Nephron progenitor cell (in vitro differentiated cells): ENCODE measurements at regions not wholly inside any gene's neighbourhood (a gene's known extent, or its start where the extent isn't known, plus 50 kb on each side); places are given as distances from the start of the nearest gene placed in this dataset.
A peak's percentile ranks its signal among the peaks of the same experiment; 100 is the strongest.

Experiments used
- DNase-seq: peaks from one replicate; pipeline ENCODE4 v3.0.0; 2021
- H3K27ac Mint-ChIP-seq: 2 replicates; pipeline ENCODE4 v1.8.0; 2021; ENCODE audit warnings: mild to moderate bottlenecking, moderate library complexity, mixed read lengths
- H3K27me3 Mint-ChIP-seq: 2 replicates; pipeline ENCODE4 v1.8.0; 2021; ENCODE audit warnings: mild to moderate bottlenecking, low read depth, mixed read lengths; ENCODE audit not compliant: poor library complexity
- H3K36me3 Mint-ChIP-seq: 2 replicates; pipeline ENCODE4 v1.8.0; 2021; ENCODE audit warnings: low read depth, mixed read lengths
- H3K4me1 Mint-ChIP-seq: 2 replicates; pipeline ENCODE4 v1.8.0; 2021; ENCODE audit warnings: mixed read lengths
- H3K4me3 Mint-ChIP-seq: 2 replicates; pipeline ENCODE4 v1.8.0; 2021; ENCODE audit warnings: mild to moderate bottlenecking, moderate library complexity, mixed read lengths
- H3K9me3 Mint-ChIP-seq: 2 replicates; pipeline ENCODE4 v1.8.0; 2021; ENCODE audit warnings: mild to moderate bottlenecking, moderate library complexity, mixed read lengths
- TF ChIP-seq, protein P1 (sequence below): fragments of 200-600 bp; sonication (generic); IDR thresholded peaks from 2 replicates; pipeline ENCODE4 v1.5.0; 2021; ENCODE audit warnings: antibody characterized with exemption

DNA sequence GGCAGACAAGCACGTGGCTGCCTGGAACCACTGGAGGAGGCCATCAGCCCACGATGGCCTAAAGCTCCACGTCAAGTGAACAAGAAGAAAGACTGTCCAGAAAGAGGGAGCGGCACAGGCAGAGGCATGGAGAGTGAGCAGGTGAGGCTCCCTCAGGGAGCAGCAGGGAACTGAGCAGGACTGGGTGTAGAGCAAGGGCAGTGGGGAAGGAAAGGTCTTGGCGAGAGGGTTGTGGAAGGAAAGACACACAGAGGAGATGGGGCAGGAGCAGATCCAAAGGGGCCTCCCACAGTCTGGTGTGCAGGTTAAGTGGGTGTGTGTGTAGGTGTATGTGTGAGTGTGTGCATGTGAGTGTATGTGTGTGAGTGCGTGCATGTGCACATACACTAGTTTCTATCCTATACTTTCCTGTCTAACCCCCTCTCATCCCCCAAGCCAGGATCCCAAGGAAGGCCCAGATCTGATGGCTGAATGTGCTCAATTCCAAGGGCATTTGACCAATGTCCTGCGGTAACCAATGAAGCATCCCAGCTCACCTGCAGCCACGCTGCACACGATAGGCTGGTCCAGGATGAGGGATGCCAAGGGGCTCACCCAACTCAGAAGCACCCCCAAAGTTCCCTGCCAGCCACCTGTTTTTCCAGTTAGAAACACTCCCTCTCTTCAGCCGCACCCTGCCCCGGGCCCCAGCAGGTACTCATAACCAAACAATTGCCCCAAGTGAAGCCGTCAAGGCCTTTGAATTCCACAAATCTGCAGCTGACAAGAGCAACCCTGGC, 262.5 kb upstream of the RAB6C start:
- DNase-seq = no peak
- Mint-ChIP-seq H3K27ac (no peak overlapping the region), H3K4me3 (no peak overlapping the region), H3K9me3 (no peaks in the 10 kb centered on the region), H3K27me3 (peaks cover 13% of the 10 kb centered on the region), H3K4me1 (peaks cover 46% of the 10 kb centered on the region), H3K36me3 (no peaks in the 10 kb centered on the region)
- TF ChIP-seq, protein P1, sequence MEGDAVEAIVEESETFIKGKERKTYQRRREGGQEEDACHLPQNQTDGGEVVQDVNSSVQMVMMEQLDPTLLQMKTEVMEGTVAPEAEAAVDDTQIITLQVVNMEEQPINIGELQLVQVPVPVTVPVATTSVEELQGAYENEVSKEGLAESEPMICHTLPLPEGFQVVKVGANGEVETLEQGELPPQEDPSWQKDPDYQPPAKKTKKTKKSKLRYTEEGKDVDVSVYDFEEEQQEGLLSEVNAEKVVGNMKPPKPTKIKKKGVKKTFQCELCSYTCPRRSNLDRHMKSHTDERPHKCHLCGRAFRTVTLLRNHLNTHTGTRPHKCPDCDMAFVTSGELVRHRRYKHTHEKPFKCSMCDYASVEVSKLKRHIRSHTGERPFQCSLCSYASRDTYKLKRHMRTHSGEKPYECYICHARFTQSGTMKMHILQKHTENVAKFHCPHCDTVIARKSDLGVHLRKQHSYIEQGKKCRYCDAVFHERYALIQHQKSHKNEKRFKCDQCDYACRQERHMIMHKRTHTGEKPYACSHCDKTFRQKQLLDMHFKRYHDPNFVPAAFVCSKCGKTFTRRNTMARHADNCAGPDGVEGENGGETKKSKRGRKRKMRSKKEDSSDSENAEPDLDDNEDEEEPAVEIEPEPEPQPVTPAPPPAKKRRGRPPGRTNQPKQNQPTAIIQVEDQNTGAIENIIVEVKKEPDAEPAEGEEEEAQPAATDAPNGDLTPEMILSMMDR = no peak

DNA sequence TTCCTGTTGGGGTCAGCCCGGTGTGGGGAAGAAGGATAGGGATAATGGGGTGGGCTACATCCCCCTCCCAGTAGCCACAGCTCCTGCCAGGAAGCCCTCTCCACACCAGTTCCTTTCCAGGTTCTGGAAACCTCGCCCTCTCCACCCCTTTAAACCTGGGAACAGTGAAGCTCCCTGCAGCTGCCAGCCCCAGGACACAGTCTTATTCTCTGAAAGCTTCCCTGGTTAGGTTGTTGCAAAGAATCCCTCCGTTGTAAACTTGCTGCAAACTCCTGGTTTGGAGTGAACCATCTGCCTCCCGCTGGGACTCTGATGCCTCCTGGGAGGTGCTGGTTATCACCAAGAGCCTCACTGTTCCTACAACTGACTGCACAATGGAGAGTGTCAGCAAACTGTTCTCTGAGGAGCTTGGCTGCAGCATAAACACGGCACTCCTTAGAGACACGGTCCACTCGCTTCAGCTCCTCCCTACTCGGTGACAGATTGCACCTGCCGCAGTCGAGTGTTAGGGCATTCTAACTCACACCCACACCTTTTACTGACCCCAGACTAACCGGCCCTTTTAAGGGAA, 261.8 kb upstream of the RAB6C start:
- H3K27ac Mint-ChIP-seq = no peak overlapping the region
- peak; percentile 23 for DNase-seq
- no peaks in the 10 kb centered on the region for H3K36me3 Mint-ChIP-seq
- H3K4me1 Mint-ChIP-seq = peaks cover 47% of the 10 kb centered on the region
- H3K9me3 Mint-ChIP-seq = no peaks in the 10 kb centered on the region
- TF ChIP-seq, protein P1 = no peak
- peak overlapping the region; percentile 4 for H3K4me3 Mint-ChIP-seq
- H3K27me3 Mint-ChIP-seq = peaks cover 13% of the 10 kb centered on the region

DNA sequence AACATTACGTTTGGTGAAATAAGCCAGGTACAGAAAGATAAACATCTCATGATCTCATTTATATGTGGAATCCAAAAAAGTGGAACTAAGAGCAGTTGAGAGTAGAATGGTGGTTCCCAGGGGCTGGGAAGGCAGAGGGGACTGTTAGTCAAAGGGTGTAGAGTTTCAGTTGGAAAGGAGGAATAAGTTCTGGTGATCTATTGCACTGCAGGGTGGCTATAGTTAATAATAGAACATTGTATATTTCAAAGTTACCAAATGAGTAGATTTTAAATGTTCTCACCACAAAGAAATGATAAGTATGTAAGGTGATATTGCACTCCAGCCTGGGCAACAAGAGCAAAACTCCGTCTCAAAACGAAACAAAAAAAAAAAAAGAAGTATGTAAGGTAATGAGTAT, 260.1 kb upstream of the RAB6C start:
- Mint-ChIP-seq H3K27me3 (peaks cover 13% of the 10 kb centered on the region), H3K36me3 (no peaks in the 10 kb centered on the region), H3K4me3 (no peak overlapping the region), H3K9me3 (no peaks in the 10 kb centered on the region), H3K27ac (no peak overlapping the region), H3K4me1 (peaks cover 54% of the 10 kb centered on the region)
- TF ChIP-seq, protein P1 = no peak
- no peak for DNase-seq

DNA sequence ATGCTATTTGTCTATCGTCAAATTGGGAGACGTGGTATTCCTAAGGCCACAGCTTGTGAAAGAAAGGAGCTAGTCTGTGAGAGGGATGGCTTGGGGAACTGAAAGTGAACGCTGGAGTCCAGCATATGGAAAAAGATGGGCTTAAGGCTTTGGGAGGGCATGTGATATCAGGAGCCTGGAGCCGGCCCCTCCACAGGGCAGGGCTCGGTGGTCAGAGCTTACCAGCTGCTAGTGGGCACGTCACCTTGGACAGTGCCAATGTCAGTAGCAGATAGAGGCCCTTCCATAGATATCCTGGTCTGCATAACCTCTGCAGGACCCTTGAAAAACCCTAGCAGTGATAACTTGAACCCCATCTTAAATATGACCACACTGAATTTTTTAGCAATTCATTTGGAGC, 259.1 kb upstream of the RAB6C start:
- Mint-ChIP-seq H3K4me3 (no peak overlapping the region), H3K4me1 (peaks cover 54% of the 10 kb centered on the region), H3K27ac (no peak overlapping the region), H3K9me3 (no peaks in the 10 kb centered on the region), H3K36me3 (no peaks in the 10 kb centered on the region), H3K27me3 (peaks cover 13% of the 10 kb centered on the region)
- TF ChIP-seq, protein P1 = no peak
- no peak for DNase-seq

GRCh38 chr2:129720761-129721160, 258.7 kb upstream of the RAB6C start:
- TF ChIP-seq, protein P1 = no peak
- Mint-ChIP-seq H3K36me3 (no peaks in the 10 kb centered on the region), H3K9me3 (no peaks in the 10 kb centered on the region), H3K4me3 (no peak overlapping the region), H3K4me1 (peaks cover 50% of the 10 kb centered on the region), H3K27me3 (peaks cover 13% of the 10 kb centered on the region), H3K27ac (no peak overlapping the region)
- DNase-seq = no peak

DNA sequence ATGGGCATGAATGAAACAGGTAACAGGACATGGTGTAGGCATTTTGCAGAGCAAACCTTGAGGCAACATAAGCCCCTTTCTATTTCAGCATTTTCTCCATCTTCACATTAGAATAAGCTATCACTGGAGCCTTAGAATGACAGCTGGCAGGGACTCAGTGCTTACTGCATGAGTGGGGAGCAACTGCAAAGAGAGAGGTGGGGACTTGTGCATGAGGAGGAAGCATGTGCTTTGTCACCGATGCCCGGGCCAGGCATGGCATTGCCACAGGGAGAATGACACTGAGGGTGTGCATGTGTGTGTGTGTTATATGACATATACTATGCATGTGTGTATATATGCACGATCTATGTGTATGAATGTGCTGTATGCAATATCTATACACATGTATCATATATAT, 258.2 kb upstream of the RAB6C start:
- Mint-ChIP-seq H3K4me3 (no peak overlapping the region), H3K36me3 (no peaks in the 10 kb centered on the region), H3K4me1 (peaks cover 45% of the 10 kb centered on the region), H3K27me3 (peaks cover 13% of the 10 kb centered on the region), H3K9me3 (no peaks in the 10 kb centered on the region), H3K27ac (no peak overlapping the region)
- DNase-seq = no peak
- TF ChIP-seq, protein P1 = no peak
